Stimulated activated CD4-positive, alpha-beta T cell treated with anti-CD3 and anti-CD28 coated beads, Interleukin-1b, Interleukin-23, amount 100 ng/mL, for 4 hours (primary cell): ENCODE measurements at regions not wholly inside any gene's neighbourhood (a gene's known extent, or its start where the extent isn't known, plus 50 kb on each side); places are given as distances from the start of the nearest gene placed in this dataset.

ENCODE experiments used
- DNase-seq, 2 donors: peaks; one replicate each; pipeline ENCODE4 v3.0.0-alpha.2; 2020; ENCODE audit warnings: low read depth in 2 of 2

GRCh38 chr10:43874984-43875383 is 226.3 kb upstream of the ZNF32 start:
- no peak for DNase-seq

- DNase-seq = no peak
Observed at GRCh38 chr10:43873717-43874116, 225.0 kb upstream of the ZNF32 start.

GRCh38 chr10:43872644-43873043 is 224.0 kb upstream of the ZNF32 start:
- DNase-seq = no peak

- no peak for DNase-seq
Observed at GRCh38 chr10:43871545-43871944, 222.9 kb upstream of the ZNF32 start.

GRCh38 chr10:43870968-43871439 is 222.3 kb upstream of the ZNF32 start:
- DNase-seq = no peak

- no peak for DNase-seq
Observed at GRCh38 chr10:43869669-43870322, 221.1 kb upstream of the ZNF32 start.

GRCh38 chr10:43868952-43869351 is 220.3 kb upstream of the ZNF32 start:
- DNase-seq = no peak

- no peak for DNase-seq
Observed at GRCh38 chr10:43867667-43868565, 219.2 kb upstream of the ZNF32 start.

GRCh38 chr10:43867113-43867512 is 218.4 kb upstream of the ZNF32 start:
- DNase-seq = no peak

- DNase-seq = no peak
Observed at GRCh38 chr10:43866712-43867111, 218.0 kb upstream of the ZNF32 start.

GRCh38 chr10:43865265-43866135 is 216.8 kb upstream of the ZNF32 start:
- DNase-seq = no peak

GRCh38 chr10:43864656-43865055 is 216.0 kb upstream of the ZNF32 start:
- DNase-seq = no peak

- DNase-seq = no peak
Observed at GRCh38 chr10:43863859-43864591, 215.3 kb upstream of the ZNF32 start.

GRCh38 chr10:43863270-43863669 is 214.6 kb upstream of the ZNF32 start:
- no peak for DNase-seq

- DNase-seq = no peak
Observed at GRCh38 chr10:43862756-43863155, 214.1 kb upstream of the ZNF32 start.

- no peak for DNase-seq
Observed at GRCh38 chr10:43861966-43862751, 213.5 kb upstream of the ZNF32 start.

GRCh38 chr10:43859016-43859525 is 210.4 kb upstream of the ZNF32 start:
- DNase-seq = no peak

GRCh38 chr10:43857931-43858315 is 209.2 kb upstream of the ZNF32 start:
- no peak for DNase-seq

- no peak for DNase-seq
Observed at GRCh38 chr10:43857206-43857930, 208.7 kb upstream of the ZNF32 start.

- DNase-seq = no peak
Observed at GRCh38 chr10:43856299-43856698, 207.6 kb upstream of the ZNF32 start.
